GM12878 (cell line): ENCODE measurements at regions not wholly inside any gene's neighbourhood (a gene's known extent, or its start where the extent isn't known, plus 50 kb on each side); places are given as distances from the start of the nearest gene placed in this dataset.

Experiments used
- ATAC-seq: fragments of 200-7000 bp; cut with Tn5 transposase; 3 replicates; pipeline ENCODE4 v1.9.1; 2020; ENCODE audit warnings: mild to moderate bottlenecking, moderate library complexity
- BruUV-seq: library from RNA; stranded (reverse); fragments of 400-500 nt; replicated peaks from 2 replicates; lab custom pipeline; 2021; lab: Mats Ljungman, UMichigan
- CTCF ChIA-PET: fragments of 300-600 bp; sonication (Branson Sonifier 250); formaldehyde crosslinking; extraction: SDS; loops from one replicate; lab custom pipeline; 2021; ENCODE audit warnings: inconsistent platforms; lab: Yijun Ruan, JAX
- POLR2A ChIA-PET: fragments of 350-600 bp; formaldehyde crosslinking; extraction: SDS; loops from one replicate; lab custom pipeline; 2021; ENCODE audit warnings: inconsistent platforms; lab: Charles Lee
- RAD21 ChIA-PET: fragments of 300-600 bp; sonication (Branson Sonifier 250); formaldehyde crosslinking; loops from one replicate; lab custom pipeline; 2023; ENCODE audit warnings: antibody characterized with exemption; ENCODE audit not compliant: unreplicated experiment; lab: Charles Lee
- SMC1A ChIA-PET: fragments of 300-600 bp; sonication (Branson Sonifier 250); formaldehyde crosslinking; loops from one replicate; lab custom pipeline; 2023; ENCODE audit not compliant: unreplicated experiment, uncharacterized antibody; lab: Charles Lee
- DNase-seq: peaks from one replicate; pipeline ENCODE4 v3.0.0-alpha.2; 2011; ENCODE audit warnings: low read depth, low spot score
- FAIRE-seq: peaks from 3 replicates; lab custom pipeline; 2011; peaks lifted over from hg19 to GRCh38; lab: Jason Lieb, UNC
- H2AFZ ChIP-seq: 2 replicates; pipeline ENCODE4 v1.6.0; 2011; ENCODE audit warnings: low read depth, low read length, control low read depth; ENCODE audit not compliant: control insufficient read depth
- H3K27ac ChIP-seq: 2 replicates; pipeline ENCODE4 v1.5.1; 2011; ENCODE audit warnings: control low read depth; ENCODE audit not compliant: control insufficient read depth, insufficient read depth
- H3K27me3 ChIP-seq, 2 experiments: replicated peaks in 1 of 2; 2 replicates each; pipeline versions ENCODE4 v1.6.0 to v1.6.1; 2011; ENCODE audit warnings: low read length in 1 of 2; ENCODE audit not compliant: control insufficient read depth in 2 of 2, insufficient read depth in 2 of 2
- H3K36me3 ChIP-seq, 2 experiments: 2 replicates each; pipeline ENCODE4 v1.5.1; 2011; ENCODE audit warnings: low read length in 1 of 2; ENCODE audit not compliant: control insufficient read depth in 2 of 2, insufficient read depth in 2 of 2
- H3K4me1 ChIP-seq: 2 replicates; pipeline ENCODE4 v1.6.1; 2011; ENCODE audit warnings: mild to moderate bottlenecking, low read length, moderate library complexity, mixed read lengths; ENCODE audit not compliant: control insufficient read depth, insufficient read depth
- H3K4me2 ChIP-seq: 2 replicates; pipeline ENCODE4 v1.6.0; 2011; ENCODE audit warnings: control low read depth; ENCODE audit not compliant: control insufficient read depth, insufficient read depth
- H3K4me3 ChIP-seq: fragments of 200-600 bp; sonication (generic); 2 replicates; pipeline ENCODE4 v1.5.1; 2016
- H3K79me2 ChIP-seq: 2 replicates; pipeline ENCODE4 v1.6.0; 2011; ENCODE audit warnings: low read length; ENCODE audit not compliant: control insufficient read depth, insufficient read depth
- H3K9ac ChIP-seq: 2 replicates; pipeline ENCODE4 v1.8.0; 2011; ENCODE audit warnings: low read length, control low read depth, mixed read lengths; ENCODE audit not compliant: control insufficient read depth, insufficient read depth
- H3K9me3 ChIP-seq: replicated peaks from 3 replicates; pipeline ENCODE4 v1.5.1; 2011; ENCODE audit warnings: mild to moderate bottlenecking, low read length; ENCODE audit not compliant: control insufficient read depth, insufficient read depth
- H4K20me1 ChIP-seq: 2 replicates; pipeline ENCODE4 v1.6.0; 2011; ENCODE audit not compliant: control insufficient read depth, insufficient read depth
- CREM ChIP-seq: IDR thresholded peaks from 2 replicates; pipeline ENCODE4 v1.6.1; 2014; ENCODE audit warnings: antibody characterized with exemption, low read depth
- HDAC6 ChIP-seq: fragments of 200-600 bp; sonication (generic); IDR thresholded peaks from one replicate; pipeline ENCODE4 v1.8.0; 2017; ENCODE audit warnings: antibody characterized with exemption; ENCODE audit not compliant: unreplicated experiment
- MLLT1 ChIP-seq: fragments of 450-650 bp; IDR thresholded peaks from 2 replicates; pipeline ENCODE4 v1.6.1; 2016; ENCODE audit warnings: mild to moderate bottlenecking
- MYC ChIP-seq: IDR thresholded peaks from 2 replicates; pipeline ENCODE4 v1.6.1; 2011; ENCODE audit warnings: mild to moderate bottlenecking, low read length, moderate library complexity, inconsistent platforms; ENCODE audit not compliant: insufficient read depth, insufficient replicate concordance, insufficient read length, severe bottlenecking
- NFIC ChIP-seq: IDR thresholded peaks from 2 replicates; pipeline ENCODE4 v1.6.1; 2012; ENCODE audit warnings: low read depth, mild to moderate bottlenecking, inconsistent platforms, low read length, moderate library complexity
- NRF1 ChIP-seq: conservative IDR thresholded peaks from 2 replicates; pipeline ENCODE4 v1.6.1; 2011; ENCODE audit warnings: mild to moderate bottlenecking, low read depth, low read length, improper control_type of control experiment
- RBBP5 ChIP-seq: fragments of 200-600 bp; sonication (generic); conservative IDR thresholded peaks from 2 replicates; pipeline ENCODE4 v1.6.1; 2016
- SMC3 ChIP-seq: IDR thresholded peaks from 2 replicates; pipeline ENCODE4 v1.6.1; 2011; ENCODE audit warnings: low read length, improper control_type of control experiment, borderline replicate concordance
- SRF ChIP-seq, 2 experiments: IDR thresholded peaks; 2 replicates each; pipeline ENCODE4 v1.6.1; 2011; ENCODE audit warnings: low read depth in 2 of 2, low read length in 2 of 2, mild to moderate bottlenecking in 1 of 2, moderate library complexity in 1 of 2
- STAT1 ChIP-seq: fragments of 450-650 bp; conservative IDR thresholded peaks from 2 replicates; pipeline ENCODE4 v1.6.1; 2014; ENCODE audit warnings: antibody characterized with exemption, mild to moderate bottlenecking
- ZBED1 ChIP-seq: IDR thresholded peaks from 2 replicates; pipeline ENCODE4 v1.6.1; 2016; ENCODE audit warnings: borderline replicate concordance
- ZNF687 ChIP-seq: fragments of 450-650 bp; IDR thresholded peaks from 2 replicates; pipeline ENCODE4 v1.6.1; 2017; ENCODE audit warnings: mild to moderate bottlenecking, moderate library complexity
- WGBS: methylation state at CpG from one replicate; pipeline ENCODE4 v1.1.6; 2016; ENCODE audit warnings: low lambda C conversion rate; ENCODE audit not compliant: insufficient replicate concordance, insufficient coverage; ENCODE audit errors: missing lambda C conversion rate; 5-methylcytosine and 5-hydroxymethylcytosine counted together
- in situ Hi-C: fragments of 300-500 bp; cut with MboI; formaldehyde crosslinking; loops from 9 replicates; pipeline ENCODE4 v1.14.3; 2018; ENCODE audit warnings: mixed read lengths
- intact Hi-C: fragments of 100-400 bp; cut with micrococcal nuclease; formaldehyde crosslinking; loops from one replicate; pipeline ENCODE4 v1.14.2; 2022; ENCODE audit not compliant: unreplicated experiment

- no peak overlapping the region for H3K27ac ChIP-seq
- no peaks in the 10 kb centered on the region; a peak in 1 of 4 replicates for H3K27me3 ChIP-seq
- no peaks in the 10 kb centered on the region; the same call in 2 of the 3 replicates for H3K9me3 ChIP-seq
- no peaks in the 10 kb centered on the region for H4K20me1 ChIP-seq
- in situ Hi-C loops: no loop called here
- ATAC-seq (no peak), FAIRE-seq (no peak), DNase-seq (no peak)
- no TSS peak for BruUV-seq
- no peaks in the 10 kb centered on the region for H3K36me3 ChIP-seq
- no peaks in the 10 kb centered on the region for H3K79me2 ChIP-seq
- ChIA-PET RAD21 (no interaction called here), SMC1A (no interaction called here), POLR2A (no interaction called here), CTCF (no interaction called here)
- H3K4me1 ChIP-seq: peaks cover 8% of the 10 kb centered on the region
- no peak overlapping the region for H3K4me3 ChIP-seq
- intact Hi-C loops: no loop called here
- WGBS: 63% methylated on average over 17 of the region's 17 CpGs
- TF ChIP-seq NRF1 (no peak), MYC (no peak), STAT1 (no peak), MLLT1 (no peak), SRF (IDR thresholded peaks at IDR 0.05; ENCODE audit: low read depth in 2 of 2, low read length in 2 of 2) (no peak), RBBP5 (no peak), ZNF687 (no peak), NFIC (no peak), CREM (no peak), HDAC6 (no peak), ZBED1 (no peak), SMC3 (no peak)
- H2AFZ ChIP-seq: no peak overlapping the region
- no peak overlapping the region for H3K4me2 ChIP-seq
- no peak overlapping the region for H3K9ac ChIP-seq
These were observed 187.1 kb downstream of the BCOR start for GRCh38 chrX:39910651-39911050.
